Cardiac muscle cell (in vitro differentiated cells and primary cell): ENCODE measurements at regions not wholly inside any gene's neighbourhood (a gene's known extent, or its start where the extent isn't known, plus 50 kb on each side); places are given as distances from the start of the nearest gene placed in this dataset.

Experiments
- DNase-seq, 2 donors: peaks; one replicate each; pipeline versions ENCODE4 v3.0.0 to v3.0.0-alpha.2; 2010 to 2017; ENCODE audit warnings: low read depth in 1 of 2, low spot score in 1 of 2
- H3K27ac ChIP-seq: fragments of 200-600 bp; sonication (generic); 2 replicates; pipeline ENCODE4 v1.5.1; 2016
- H3K27me3 ChIP-seq: fragments of 200-600 bp; sonication (generic); 2 replicates; pipeline ENCODE4 v1.6.0; 2016; ENCODE audit warnings: control low read depth
- H3K36me3 ChIP-seq: fragments of 200-600 bp; sonication (generic); 2 replicates; pipeline ENCODE4 v1.5.1; 2016; ENCODE audit warnings: control low read depth
- H3K4me1 ChIP-seq: fragments of 200-600 bp; sonication (generic); 2 replicates; pipeline ENCODE4 v1.8.1; 2017; ENCODE audit warnings: low read depth, mild to moderate bottlenecking, mixed run types
- H3K4me3 ChIP-seq: fragments of 200-600 bp; sonication (generic); 2 replicates; pipeline ENCODE4 v1.5.1; 2016; ENCODE audit warnings: mild to moderate bottlenecking
- H3K9me3 ChIP-seq: fragments of 200-600 bp; sonication (generic); 2 replicates; pipeline ENCODE4 v1.5.1; 2017; ENCODE audit warnings: low read depth, mild to moderate bottlenecking, control low read depth
- TF ChIP-seq, protein P1 (sequence below): IDR thresholded peaks from 2 replicates; pipeline ENCODE4 v1.5.1; 2012; ENCODE audit warnings: low read depth, mild to moderate bottlenecking, low read length

- Histone ChIP-seq H3K4me3 (peak overlapping the region; percentile 45), H3K4me1 (peaks cover 10% of the 10 kb centered on the region), H3K9me3 (no peaks in the 10 kb centered on the region), H3K36me3 (no peaks in the 10 kb centered on the region), H3K27ac (no peak overlapping the region), H3K27me3 (peaks cover 100% of the 10 kb centered on the region)
- TF ChIP-seq, protein P1, sequence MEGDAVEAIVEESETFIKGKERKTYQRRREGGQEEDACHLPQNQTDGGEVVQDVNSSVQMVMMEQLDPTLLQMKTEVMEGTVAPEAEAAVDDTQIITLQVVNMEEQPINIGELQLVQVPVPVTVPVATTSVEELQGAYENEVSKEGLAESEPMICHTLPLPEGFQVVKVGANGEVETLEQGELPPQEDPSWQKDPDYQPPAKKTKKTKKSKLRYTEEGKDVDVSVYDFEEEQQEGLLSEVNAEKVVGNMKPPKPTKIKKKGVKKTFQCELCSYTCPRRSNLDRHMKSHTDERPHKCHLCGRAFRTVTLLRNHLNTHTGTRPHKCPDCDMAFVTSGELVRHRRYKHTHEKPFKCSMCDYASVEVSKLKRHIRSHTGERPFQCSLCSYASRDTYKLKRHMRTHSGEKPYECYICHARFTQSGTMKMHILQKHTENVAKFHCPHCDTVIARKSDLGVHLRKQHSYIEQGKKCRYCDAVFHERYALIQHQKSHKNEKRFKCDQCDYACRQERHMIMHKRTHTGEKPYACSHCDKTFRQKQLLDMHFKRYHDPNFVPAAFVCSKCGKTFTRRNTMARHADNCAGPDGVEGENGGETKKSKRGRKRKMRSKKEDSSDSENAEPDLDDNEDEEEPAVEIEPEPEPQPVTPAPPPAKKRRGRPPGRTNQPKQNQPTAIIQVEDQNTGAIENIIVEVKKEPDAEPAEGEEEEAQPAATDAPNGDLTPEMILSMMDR, result no peak
- DNase-seq, result no peak
Observed at GRCh38 chr19:30226464-30227011, 145.6 kb upstream of the ZNF536 start.

DNA sequence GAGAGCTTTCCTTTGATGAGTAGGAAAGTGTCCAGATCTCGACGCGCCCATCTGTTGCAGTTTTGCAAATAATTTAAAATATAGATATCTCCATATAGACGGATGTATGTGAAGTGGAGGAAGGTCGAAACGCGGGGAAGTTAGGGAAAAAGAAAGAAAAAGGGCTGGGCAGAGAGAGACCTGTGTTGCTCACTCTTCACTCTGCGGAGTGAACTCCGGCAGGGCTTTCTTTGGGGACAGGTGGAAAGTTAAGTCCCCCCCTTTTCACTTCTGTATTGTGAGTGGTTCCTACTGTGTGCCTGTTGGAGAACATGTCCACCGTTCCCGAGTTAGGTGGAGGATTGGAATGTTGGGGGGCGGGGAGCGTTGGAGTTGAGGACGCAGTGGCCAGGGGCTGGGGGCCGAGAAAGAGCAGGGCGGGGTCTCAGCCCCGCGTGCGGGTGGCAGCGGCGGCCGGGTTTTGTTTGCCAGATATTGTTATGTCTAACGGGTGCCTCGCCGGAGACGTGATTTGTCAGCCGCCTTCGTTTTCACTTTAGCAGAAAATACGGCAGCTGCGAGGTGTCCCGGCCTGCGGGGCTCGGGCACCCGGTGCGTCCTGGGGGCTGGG lies 145.1 kb upstream of the ZNF536 start:
- no peak for DNase-seq

GRCh38 chr19:30227661-30228112 lies 144.5 kb upstream of the ZNF536 start:
- Histone ChIP-seq H3K9me3 (no peaks in the 10 kb centered on the region), H3K27ac (no peak overlapping the region), H3K4me1 (peaks cover 10% of the 10 kb centered on the region), H3K4me3 (peak overlapping the region; percentile 45), H3K36me3 (no peaks in the 10 kb centered on the region), H3K27me3 (peaks cover 99% of the 10 kb centered on the region)
- DNase-seq, result peak; percentile 71 to 87
- TF ChIP-seq, protein P1, result peak; percentile 37

More for the DNA sequence above, 145.1 kb upstream of the ZNF536 start:
- Histone ChIP-seq H3K4me1 (peaks cover 10% of the 10 kb centered on the region), H3K4me3 (peak overlapping the region; percentile 45), H3K27me3 (peaks cover 100% of the 10 kb centered on the region), H3K36me3 (no peaks in the 10 kb centered on the region), H3K27ac (no peak overlapping the region), H3K9me3 (no peaks in the 10 kb centered on the region)
- TF ChIP-seq, protein P1, result no peak

- H3K27me3 ChIP-seq, result peaks cover 97% of the 10 kb centered on the region
Observed at GRCh38 chr19:30228113-30228834, 143.9 kb upstream of the ZNF536 start.

DNA sequence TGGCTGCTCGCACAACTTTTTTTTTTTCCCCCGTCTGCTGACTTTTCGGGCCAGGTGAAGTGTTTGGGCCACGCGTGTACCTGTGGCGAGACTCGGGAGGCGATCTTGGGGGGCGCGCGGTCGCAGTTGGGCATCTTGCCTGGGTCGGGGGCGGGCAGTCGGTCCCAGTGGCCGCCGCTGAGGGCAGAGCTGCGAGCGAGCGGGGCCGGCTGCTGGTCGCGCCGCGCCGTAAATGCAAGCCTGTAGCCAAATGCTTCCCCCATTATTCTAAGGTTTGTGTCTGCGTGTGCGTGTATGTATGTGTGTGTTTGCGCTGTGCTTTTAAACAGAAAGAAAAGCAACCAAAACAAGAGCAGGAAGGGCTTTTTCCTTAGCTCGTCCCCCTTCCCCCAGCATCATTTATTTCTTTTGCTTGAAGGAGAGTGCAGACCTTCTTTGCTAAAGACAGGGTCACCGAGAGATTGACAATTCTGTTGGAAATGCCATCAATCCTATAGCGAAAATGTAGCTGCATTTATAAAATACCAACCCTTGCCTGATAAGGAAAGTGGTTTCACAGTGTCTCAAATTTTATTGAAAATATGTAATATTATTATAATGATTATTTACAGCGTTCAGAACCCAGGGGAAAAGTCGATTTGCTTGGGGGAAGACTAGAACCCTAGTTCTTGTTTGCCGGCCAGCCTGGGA lies 143.2 kb upstream of the ZNF536 start:
- H3K27ac ChIP-seq, result no peak overlapping the region
- TF ChIP-seq, protein P1, result no peak
- peak overlapping the region; percentile 45 for H3K4me3 ChIP-seq
- peaks cover 10% of the 10 kb centered on the region for H3K4me1 ChIP-seq
- H3K36me3 ChIP-seq, result no peaks in the 10 kb centered on the region
- peak in 1 of 2 donors; percentile 14 for DNase-seq
- H3K27me3 ChIP-seq, result peaks cover 90% of the 10 kb centered on the region
- H3K9me3 ChIP-seq, result no peaks in the 10 kb centered on the region

More at GRCh38 chr19:30228113-30228834, 143.9 kb upstream of the ZNF536 start:
- no peaks in the 10 kb centered on the region for H3K9me3 ChIP-seq
- no peaks in the 10 kb centered on the region for H3K36me3 ChIP-seq
- no peak overlapping the region for H3K27ac ChIP-seq
- H3K4me3 ChIP-seq, result peak overlapping the region; percentile 45
- peak; percentile 6 to 47 for DNase-seq
- TF ChIP-seq, protein P1, result no peak
- H3K4me1 ChIP-seq, result peaks cover 10% of the 10 kb centered on the region
